ENCODE measurements at regions not wholly inside any gene's neighbourhood (a gene's known extent, or its start where the extent isn't known, plus 50 kb on each side); places are given as distances from the start of the nearest gene placed in this dataset.

GRCh38 chr7:22942191-22942590, 71.7 kb downstream of the HYCC1 start:
- Histone ChIP-seq H3K4me1 (ENCODE audit: control insufficient read depth, extremely low read depth, insufficient read depth, low read length) (no peaks in the 10 kb centered on the region), H3K27me3 (ENCODE audit: control insufficient read depth, extremely low read depth, insufficient read depth, low read length) (no peaks in the 10 kb centered on the region), H3K27ac (ENCODE audit: control insufficient read depth, insufficient read depth, low read length) (no peak overlapping the region), H3K9me3 (ENCODE audit: control insufficient read depth, low read depth, low read length) (no peaks in the 10 kb centered on the region), H3K9me1 (ENCODE audit: control insufficient read depth, extremely low read depth, insufficient read depth, low read length) (no peaks in the 10 kb centered on the region), H3K4me3 (ENCODE audit: control insufficient read depth in 2 of 3, extremely low read depth in 1 of 3, insufficient read depth in 2 of 3, low read depth in 1 of 3, low read length in 3 of 3) (no peak overlapping the region), H3K9ac (ENCODE audit: control insufficient read depth, extremely low read depth, insufficient read depth, low read length) (no peak overlapping the region), H3K36me3 (ENCODE audit: control insufficient read depth in 2 of 2, extremely low read depth in 1 of 2, insufficient read depth in 2 of 2, low read length in 2 of 2) (peaks cover 7 to 9% of the 10 kb centered on the region in 2 experiments), H3K79me2 (ENCODE audit: control insufficient read depth, insufficient read depth, low read length) (no peaks in the 10 kb centered on the region), H3K4me2 (ENCODE audit: control insufficient read depth, extremely low read depth, insufficient read depth, low read depth, low read length) (no peak overlapping the region), H2AFZ (ENCODE audit: control insufficient read depth, low read length) (no peak overlapping the region), H4K20me1 (ENCODE audit: control insufficient read depth, extremely low read depth, insufficient read depth, low read length) (no peaks in the 10 kb centered on the region)
- dilution Hi-C loops (cut with MboI; ENCODE audit: extremely low pct_ligation_motif_present, low sequenced_read_pairs): no loop called here
- FAIRE-seq (no peak), DNase-seq (ENCODE audit: low read depth, low spot score) (no peak)
- TF ChIP-seq EZH2 (IDR thresholded peaks at IDR 0.05; ENCODE audit: low read length): no peak
- TF ChIP-seq CTCF (optimal IDR thresholded peaks at IDR 0.05 in 1 of 3, IDR thresholded peaks at IDR 0.05 in 1 of 3, conservative IDR thresholded peaks at IDR 0.05 in 1 of 3; ENCODE audit: extremely low read depth in 1 of 3, insufficient read depth in 2 of 3, low read length in 3 of 3): no peak

- Histone ChIP-seq H3K4me1 (ENCODE audit: control insufficient read depth, extremely low read depth, insufficient read depth, low read length) (no peaks in the 10 kb centered on the region), H3K9me1 (ENCODE audit: control insufficient read depth, extremely low read depth, insufficient read depth, low read length) (no peaks in the 10 kb centered on the region), H3K36me3 (ENCODE audit: control insufficient read depth in 2 of 2, extremely low read depth in 1 of 2, insufficient read depth in 2 of 2, low read length in 2 of 2) (peaks cover 1 to 3% of the 10 kb centered on the region in 2 experiments), H2AFZ (ENCODE audit: control insufficient read depth, low read length) (no peak overlapping the region), H3K27ac (ENCODE audit: control insufficient read depth, insufficient read depth, low read length) (no peak overlapping the region), H3K27me3 (ENCODE audit: control insufficient read depth, extremely low read depth, insufficient read depth, low read length) (no peaks in the 10 kb centered on the region), H3K9me3 (ENCODE audit: control insufficient read depth, low read depth, low read length) (no peaks in the 10 kb centered on the region), H3K4me2 (ENCODE audit: control insufficient read depth, extremely low read depth, insufficient read depth, low read depth, low read length) (no peak overlapping the region), H3K4me3 (ENCODE audit: control insufficient read depth in 2 of 3, extremely low read depth in 1 of 3, insufficient read depth in 2 of 3, low read depth in 1 of 3, low read length in 3 of 3) (no peak overlapping the region), H4K20me1 (ENCODE audit: control insufficient read depth, extremely low read depth, insufficient read depth, low read length) (no peaks in the 10 kb centered on the region), H3K79me2 (ENCODE audit: control insufficient read depth, insufficient read depth, low read length) (no peaks in the 10 kb centered on the region), H3K9ac (ENCODE audit: control insufficient read depth, extremely low read depth, insufficient read depth, low read length) (no peak overlapping the region)
- FAIRE-seq: no peak
- no peak for DNase-seq (ENCODE audit: low read depth, low spot score)
- dilution Hi-C loops (cut with MboI; ENCODE audit: extremely low pct_ligation_motif_present, low sequenced_read_pairs): no loop called here
- no peak for TF ChIP-seq CTCF (optimal IDR thresholded peaks at IDR 0.05 in 1 of 3, IDR thresholded peaks at IDR 0.05 in 1 of 3, conservative IDR thresholded peaks at IDR 0.05 in 1 of 3; ENCODE audit: extremely low read depth in 1 of 3, insufficient read depth in 2 of 3, low read length in 3 of 3)
- TF ChIP-seq EZH2 (IDR thresholded peaks at IDR 0.05; ENCODE audit: low read length): no peak
Observed at GRCh38 chr7:22939842-22940241, 74.1 kb downstream of the HYCC1 start.
